ENCODE measurements at regions not wholly inside any gene's neighbourhood (a gene's known extent, or its start where the extent isn't known, plus 50 kb on each side); places are given as distances from the start of the nearest gene placed in this dataset.

- TF ChIP-seq SP2 (CRISPR knock-in tag; IDR thresholded peaks at IDR 0.05), result no peak
- TF ChIP-seq POLR2AphosphoS2 (IDR thresholded peaks at IDR 0.05; ENCODE audit: low read depth, low read length), result no peak
- no peak for TF ChIP-seq CTCF (CRISPR knock-in tag; IDR thresholded peaks at IDR 0.05)
- no peak for TF ChIP-seq ZNF124 (CRISPR knock-in tag; IDR thresholded peaks at IDR 0.05)
- TF ChIP-seq YY1 (IDR thresholded peaks at IDR 0.05; ENCODE audit: insufficient read depth, insufficient replicate concordance, low read depth, low read length), result no peak
- TF ChIP-seq ZNF280B (CRISPR knock-in tag; IDR thresholded peaks at IDR 0.05; ENCODE audit: borderline replicate concordance), result no peak
- no peak for TF ChIP-seq PHF20 (CRISPR knock-in tag; IDR thresholded peaks at IDR 0.05)
- TF ChIP-seq PBX3 (CRISPR knock-in tag; IDR thresholded peaks at IDR 0.05; ENCODE audit: borderline replicate concordance), result no peak
- no peak for TF ChIP-seq POLR2AphosphoS5 (IDR thresholded peaks at IDR 0.05; ENCODE audit: low read depth, low read length)
- no peak for TF ChIP-seq SKIL (CRISPR knock-in tag; IDR thresholded peaks at IDR 0.05; ENCODE audit: borderline replicate concordance)
- no peak for TF ChIP-seq SP4 (CRISPR knock-in tag; IDR thresholded peaks at IDR 0.05)
- no peak for TF ChIP-seq KDM4B (CRISPR knock-in tag; IDR thresholded peaks at IDR 0.05)
Measured at GRCh38 chr4:115580901-115581300, 467.5 kb upstream of the NDST4 start.

Measured in HepG2 (cell line).